GM23248 (cell line): ENCODE measurements at regions not wholly inside any gene's neighbourhood (a gene's known extent, or its start where the extent isn't known, plus 50 kb on each side); places are given as distances from the start of the nearest gene placed in this dataset.

ENCODE experiments used
- EZH2 ChIP-seq: fragments of 200-600 bp; sonication (generic); IDR thresholded peaks from 2 replicates; pipeline ENCODE4 v1.6.1; 2018; ENCODE audit warnings: antibody characterized with exemption, mild to moderate bottlenecking; ENCODE audit not compliant: insufficient read depth, poor library complexity, severe bottlenecking
- EZH2phosphoT487 ChIP-seq: fragments of 200-600 bp; sonication (generic); IDR thresholded peaks from 2 replicates; pipeline ENCODE4 v1.6.1; 2018; ENCODE audit warnings: antibody characterized with exemption, moderate library complexity, mild to moderate bottlenecking, low read depth; ENCODE audit not compliant: insufficient read depth

DNA sequence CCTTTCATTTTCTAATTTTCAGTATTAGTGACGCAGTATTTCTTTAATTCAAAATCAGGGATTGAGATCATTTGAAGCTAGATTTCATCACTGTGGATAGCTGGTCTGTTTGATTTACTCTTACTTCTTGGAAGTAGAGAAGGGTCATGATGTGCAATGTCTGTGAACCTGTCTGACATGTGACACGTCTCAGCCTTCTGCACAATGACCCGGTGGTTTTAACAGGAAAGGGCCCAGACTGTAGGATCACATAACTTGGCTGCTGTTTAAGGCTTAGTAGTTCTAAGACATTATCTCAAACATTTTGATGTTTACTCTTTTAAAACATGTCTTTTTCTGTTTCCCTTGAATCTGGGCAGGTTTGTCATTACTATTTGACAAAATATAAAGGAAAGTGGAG is 823.3 kb upstream of the NUDT12 start:
- no peak for TF ChIP-seq EZH2
- TF ChIP-seq EZH2phosphoT487 = no peak
